H54 (cell line): ENCODE measurements at regions not wholly inside any gene's neighbourhood (a gene's known extent, or its start where the extent isn't known, plus 50 kb on each side); places are given as distances from the start of the nearest gene placed in this dataset.

Experiments
- DNase-seq: peaks from one replicate; pipeline ENCODE4 v3.0.0; 2011; ENCODE audit warnings: low spot score, mixed read lengths; ENCODE audit not compliant: insufficient read length
- FAIRE-seq: peaks from 3 replicates; lab custom pipeline; 2011; peaks lifted over from hg19 to GRCh38; lab: Jason Lieb, UNC
- POLR2A ChIP-seq: IDR thresholded peaks from 2 replicates; pipeline ENCODE4 v1.6.1; 2011; ENCODE audit warnings: low read depth, mild to moderate bottlenecking, low read length

GRCh38 chr13:40311356-40312101 is 354.9 kb downstream of the FOXO1 start:
- no peak for TF ChIP-seq POLR2A
- DNase-seq = no peak
- FAIRE-seq = no peak

GRCh38 chr13:40313269-40314200 is 352.9 kb downstream of the FOXO1 start:
- FAIRE-seq = no peak
- TF ChIP-seq POLR2A = no peak
- no peak for DNase-seq

- FAIRE-seq (no peak), DNase-seq (peak; percentile 6)
- TF ChIP-seq POLR2A = no peak
These were observed 350.9 kb downstream of the FOXO1 start for GRCh38 chr13:40315416-40316064.

GRCh38 chr13:40316301-40316700 is 350.1 kb downstream of the FOXO1 start:
- DNase-seq = no peak
- no peak for FAIRE-seq

GRCh38 chr13:40317980-40318327 is 348.5 kb downstream of the FOXO1 start:
- FAIRE-seq (no peak), DNase-seq (no peak)
- no peak for TF ChIP-seq POLR2A

More at GRCh38 chr13:40316301-40316700, 350.1 kb downstream of the FOXO1 start:
- TF ChIP-seq POLR2A = no peak

- no peak for DNase-seq
- TF ChIP-seq POLR2A = no peak
- FAIRE-seq = no peak
These were observed 348.1 kb downstream of the FOXO1 start for GRCh38 chr13:40318366-40318765.

- DNase-seq (no peak), FAIRE-seq (no peak)
- TF ChIP-seq POLR2A = no peak
These were observed 346.5 kb downstream of the FOXO1 start for GRCh38 chr13:40319699-40320579.

GRCh38 chr13:40328091-40328490 is 338.4 kb downstream of the FOXO1 start:
- no peak for TF ChIP-seq POLR2A
- no peak for DNase-seq
- FAIRE-seq = no peak

GRCh38 chr13:40329781-40330485 is 336.5 kb downstream of the FOXO1 start:
- TF ChIP-seq POLR2A = no peak
- DNase-seq (no peak), FAIRE-seq (no peak)

GRCh38 chr13:40330950-40331349 is 335.5 kb downstream of the FOXO1 start:
- TF ChIP-seq POLR2A = no peak
- DNase-seq = no peak
- FAIRE-seq = no peak

- DNase-seq (no peak), FAIRE-seq (no peak)
- no peak for TF ChIP-seq POLR2A
These were observed 334.6 kb downstream of the FOXO1 start for GRCh38 chr13:40331802-40332201.

- DNase-seq = no peak
- TF ChIP-seq POLR2A = no peak
- FAIRE-seq = no peak
These were observed 333.2 kb downstream of the FOXO1 start for GRCh38 chr13:40333226-40333625.
